Kidney epithelial cell (primary cell): ENCODE measurements at regions not wholly inside any gene's neighbourhood (a gene's known extent, or its start where the extent isn't known, plus 50 kb on each side); places are given as distances from the start of the nearest gene placed in this dataset.

Experiments
- DNase-seq: peaks from one replicate; pipeline ENCODE4 v3.0.0-alpha.2; 2010; ENCODE audit warnings: low read depth
- H3K27me3 ChIP-seq: 2 replicates; pipeline ENCODE4 v1.6.0; 2011; ENCODE audit warnings: low read length; ENCODE audit not compliant: control insufficient read depth, insufficient read depth
- H3K36me3 ChIP-seq: 2 replicates; pipeline ENCODE4 v1.5.1; 2011; ENCODE audit warnings: low read length; ENCODE audit not compliant: control insufficient read depth, insufficient read depth
- H3K4me3 ChIP-seq: 2 replicates; pipeline ENCODE4 v1.5.1; 2011; ENCODE audit warnings: low read depth, mild to moderate bottlenecking, control low read depth, low read length
- CTCF ChIP-seq: IDR thresholded peaks from 2 replicates; pipeline ENCODE4 v1.5.1; 2011; ENCODE audit warnings: mild to moderate bottlenecking, moderate library complexity, low read length, control low read depth, inconsistent platforms; ENCODE audit not compliant: insufficient read depth, poor library complexity, severe bottlenecking

GRCh38 chr9:107720501-107720900 is 230.9 kb upstream of the KLF4 start:
- DNase-seq, result no peak
- no peak overlapping the region for H3K4me3 ChIP-seq
- no peaks in the 10 kb centered on the region for H3K36me3 ChIP-seq
- H3K27me3 ChIP-seq, result no peaks in the 10 kb centered on the region
- TF ChIP-seq CTCF, result no peak

- TF ChIP-seq CTCF, result no peak
- Histone ChIP-seq H3K36me3 (no peaks in the 10 kb centered on the region), H3K4me3 (no peak overlapping the region), H3K27me3 (no peaks in the 10 kb centered on the region)
- no peak for DNase-seq
These were observed 228.2 kb upstream of the KLF4 start for GRCh38 chr9:107717529-107718314.

GRCh38 chr9:107715740-107716139 is 226.2 kb upstream of the KLF4 start:
- TF ChIP-seq CTCF, result no peak
- no peak for DNase-seq
- no peak overlapping the region for H3K4me3 ChIP-seq
- no peaks in the 10 kb centered on the region for H3K27me3 ChIP-seq
- no peaks in the 10 kb centered on the region for H3K36me3 ChIP-seq

GRCh38 chr9:107713470-107713869 is 223.9 kb upstream of the KLF4 start:
- no peak for DNase-seq

GRCh38 chr9:107712390-107712789 is 222.8 kb upstream of the KLF4 start:
- H3K36me3 ChIP-seq, result no peaks in the 10 kb centered on the region
- no peaks in the 10 kb centered on the region for H3K27me3 ChIP-seq
- DNase-seq, result peak; percentile 85
- TF ChIP-seq CTCF, result no peak
- no peak overlapping the region for H3K4me3 ChIP-seq

More at GRCh38 chr9:107713470-107713869, 223.9 kb upstream of the KLF4 start:
- no peak for TF ChIP-seq CTCF
- no peak overlapping the region for H3K4me3 ChIP-seq
- no peaks in the 10 kb centered on the region for H3K27me3 ChIP-seq
- H3K36me3 ChIP-seq, result no peaks in the 10 kb centered on the region

GRCh38 chr9:107711542-107711941 is 222.0 kb upstream of the KLF4 start:
- no peaks in the 10 kb centered on the region for H3K27me3 ChIP-seq
- no peak overlapping the region for H3K4me3 ChIP-seq
- TF ChIP-seq CTCF, result no peak
- peak; percentile 93 for DNase-seq
- no peaks in the 10 kb centered on the region for H3K36me3 ChIP-seq
